Stimulated activated CD4-positive, alpha-beta T cell treated with anti-CD3 and anti-CD28 coated beads, Interleukin-2, amount 100 ng/mL, for 24 hours (primary cell): ENCODE measurements at regions not wholly inside any gene's neighbourhood (a gene's known extent, or its start where the extent isn't known, plus 50 kb on each side); places are given as distances from the start of the nearest gene placed in this dataset.

ENCODE experiments used
- DNase-seq, 2 donors: peaks; one replicate each; pipeline ENCODE4 v3.0.0-alpha.2; 2020

GRCh38 chr12:123100882-123101281 lies 50.0 kb downstream of the PITPNM2 start:
- no peak for DNase-seq

GRCh38 chr12:123100450-123100849 lies 50.4 kb downstream of the PITPNM2 start:
- no peak for DNase-seq

GRCh38 chr12:123099560-123100192 lies 51.2 kb downstream of the PITPNM2 start:
- DNase-seq = no peak

- no peak for DNase-seq
These were observed 52.1 kb downstream of the PITPNM2 start for GRCh38 chr12:123098780-123099179.

- no peak for DNase-seq
These were observed 53.3 kb downstream of the PITPNM2 start for GRCh38 chr12:123097561-123098084.

GRCh38 chr12:123096741-123097140 lies 54.1 kb downstream of the PITPNM2 start:
- no peak for DNase-seq

GRCh38 chr12:123096182-123096581 lies 54.7 kb downstream of the PITPNM2 start:
- no peak for DNase-seq

- DNase-seq = no peak
These were observed 55.6 kb downstream of the PITPNM2 start for GRCh38 chr12:123095078-123095881.

- no peak for DNase-seq
These were observed 56.4 kb downstream of the PITPNM2 start for GRCh38 chr12:123094349-123095077.

GRCh38 chr12:123092866-123093265 lies 58.0 kb downstream of the PITPNM2 start:
- DNase-seq = no peak

GRCh38 chr12:123091230-123092150 lies 59.4 kb downstream of the PITPNM2 start:
- no peak for DNase-seq

GRCh38 chr12:123089631-123090353 lies 61.1 kb downstream of the PITPNM2 start:
- DNase-seq = no peak

- DNase-seq = no peak
These were observed 61.8 kb downstream of the PITPNM2 start for GRCh38 chr12:123089140-123089539.

- DNase-seq = peak in 1 of 2 donors; percentile 16
These were observed 65.0 kb downstream of the PITPNM2 start for GRCh38 chr12:123085730-123086487.

- DNase-seq = no peak
These were observed 65.8 kb downstream of the PITPNM2 start for GRCh38 chr12:123085066-123085465.

- no peak for DNase-seq
These were observed 67.0 kb downstream of the PITPNM2 start for GRCh38 chr12:123083661-123084571.

GRCh38 chr12:123080634-123081033 lies 70.3 kb downstream of the PITPNM2 start:
- no peak for DNase-seq

- no peak for DNase-seq
These were observed 72.2 kb downstream of the PITPNM2 start for GRCh38 chr12:123078531-123079155.

GRCh38 chr12:123078120-123078465 lies 72.8 kb downstream of the PITPNM2 start:
- no peak for DNase-seq
